Ovary (tissue), 3 donors: ENCODE measurements at regions not wholly inside any gene's neighbourhood (a gene's known extent, or its start where the extent isn't known, plus 50 kb on each side); places are given as distances from the start of the nearest gene placed in this dataset.

Experiments used
- CTCF ChIP-seq, 3 donors: fragments of 450-650 bp in 2 of 3; fragments of 200-600 bp in 1 of 3; IDR thresholded peaks; one replicate each; pipeline versions ENCODE4 v1.5.1 to v1.8.0; 2016 to 2022; ENCODE audit warnings: antibody characterized with exemption in 3 of 3, mild to moderate bottlenecking in 1 of 3
- EP300 ChIP-seq: sonication (generic); formaldehyde crosslinking; IDR thresholded peaks from one replicate; pipeline ENCODE4 v1.6.1; 2017; ENCODE audit warnings: antibody characterized with exemption
- POLR2A ChIP-seq: fragments of 450-650 bp; IDR thresholded peaks from one replicate; pipeline ENCODE4 v1.6.1; 2017; ENCODE audit warnings: antibody characterized with exemption, mild to moderate bottlenecking, moderate library complexity
- donor health status: DM: no; HTN: no; CAD: no.

- TF ChIP-seq CTCF (IDR thresholded peaks at IDR 0.05): no peak
- no peak for TF ChIP-seq EP300
- TF ChIP-seq POLR2A: no peak
These were observed 149.9 kb downstream of the CYRIA start for GRCh38 chr2:16515696-16516095.
